Trophoblast cell (in vitro differentiated cells and primary cell): ENCODE measurements at regions not wholly inside any gene's neighbourhood (a gene's known extent, or its start where the extent isn't known, plus 50 kb on each side); places are given as distances from the start of the nearest gene placed in this dataset.

Experiments
- DNase-seq, 2 donors: peaks; one replicate each; pipeline ENCODE4 v3.0.0-alpha.2; 2016
- H2AFZ ChIP-seq: 2 replicates; pipeline ENCODE4 v1.6.1; 2013; ENCODE audit warnings: low read length, moderate library complexity, mild to moderate bottlenecking; ENCODE audit not compliant: insufficient read depth, poor library complexity
- H2AK5ac ChIP-seq: 2 replicates; pipeline ENCODE4 v1.6.1; 2013; ENCODE audit warnings: mild to moderate bottlenecking, low read length
- H2BK120ac ChIP-seq: 2 replicates; pipeline ENCODE4 v1.6.1; 2013; ENCODE audit warnings: low read length, mild to moderate bottlenecking, moderate library complexity; ENCODE audit not compliant: insufficient read depth, poor library complexity
- H2BK12ac ChIP-seq: 2 replicates; pipeline ENCODE4 v1.6.1; 2013; ENCODE audit warnings: mild to moderate bottlenecking, low read length, moderate library complexity
- H2BK5ac ChIP-seq: 2 replicates; pipeline ENCODE4 v1.6.1; 2013; ENCODE audit warnings: low read length, low read depth, moderate library complexity, mild to moderate bottlenecking; ENCODE audit not compliant: poor library complexity
- H3K14ac ChIP-seq: 2 replicates; pipeline ENCODE4 v1.6.1; 2013; ENCODE audit warnings: mild to moderate bottlenecking, low read length
- H3K18ac ChIP-seq: 2 replicates; pipeline ENCODE4 v1.6.1; 2013; ENCODE audit warnings: mild to moderate bottlenecking, low read length
- H3K23ac ChIP-seq: 2 replicates; pipeline ENCODE4 v1.6.1; 2013; ENCODE audit warnings: low read length
- H3K27ac ChIP-seq: 2 replicates; pipeline ENCODE4 v1.5.1; 2013; ENCODE audit warnings: low read depth, mild to moderate bottlenecking, inconsistent platforms, low read length, moderate library complexity
- H3K27me3 ChIP-seq: 2 replicates; pipeline ENCODE4 v1.6.1; 2013; ENCODE audit warnings: inconsistent platforms, mild to moderate bottlenecking, low read length, moderate library complexity; ENCODE audit not compliant: insufficient read depth
- H3K36me3 ChIP-seq, 2 experiments: 1 replicate in 1 of 2; 2 replicates in 1 of 2; pipeline ENCODE4 v1.6.1; 2013; ENCODE audit warnings: low read length in 2 of 2, mild to moderate bottlenecking in 2 of 2, moderate library complexity in 1 of 2; ENCODE audit not compliant: insufficient read depth in 2 of 2, control insufficient read depth in 1 of 2
- H3K4ac ChIP-seq: 2 replicates; pipeline ENCODE4 v1.6.1; 2013; ENCODE audit warnings: low read depth, mild to moderate bottlenecking, low read length, moderate library complexity
- H3K4me1 ChIP-seq, 2 experiments: 1 replicate in 1 of 2; 2 replicates in 1 of 2; pipeline ENCODE4 v1.6.1; 2013; ENCODE audit warnings: low read length in 2 of 2, mild to moderate bottlenecking in 2 of 2, moderate library complexity in 1 of 2; ENCODE audit not compliant: insufficient read depth in 2 of 2, control insufficient read depth in 1 of 2
- H3K4me2 ChIP-seq: 2 replicates; pipeline ENCODE4 v1.6.1; 2013; ENCODE audit warnings: inconsistent platforms, mild to moderate bottlenecking, low read length, moderate library complexity
- H3K4me3 ChIP-seq: 2 replicates; pipeline ENCODE4 v1.5.1; 2013; ENCODE audit warnings: mild to moderate bottlenecking, low read depth, low read length, inconsistent platforms
- H3K79me1 ChIP-seq: one replicate; pipeline ENCODE4 v1.6.1; 2013; ENCODE audit warnings: low read length
- H3K79me2 ChIP-seq: 2 replicates; pipeline ENCODE4 v1.6.1; 2013; ENCODE audit warnings: low read length, mild to moderate bottlenecking; ENCODE audit not compliant: control insufficient read depth, insufficient read depth, poor library complexity
- H3K9ac ChIP-seq: 2 replicates; pipeline ENCODE4 v1.6.1; 2013; ENCODE audit warnings: mild to moderate bottlenecking, low read length
- H3K9me3 ChIP-seq: 2 replicates; pipeline ENCODE4 v1.6.1; 2013; ENCODE audit warnings: low read depth, mild to moderate bottlenecking, control low read depth, inconsistent platforms, low read length; ENCODE audit not compliant: insufficient read depth
- H4K12ac ChIP-seq: 2 replicates; pipeline ENCODE4 v1.6.1; 2013; ENCODE audit warnings: low read depth, mild to moderate bottlenecking, low read length, moderate library complexity
- H4K8ac ChIP-seq: 2 replicates; pipeline ENCODE4 v1.6.1; 2013; ENCODE audit warnings: low read depth, mild to moderate bottlenecking, low read length, moderate library complexity
- H4K91ac ChIP-seq: one replicate; pipeline ENCODE4 v1.6.1; 2013; ENCODE audit warnings: low read depth, mild to moderate bottlenecking, low read length, moderate library complexity
- WGBS: extraction: QIAGEN DNeasy Blood & Tissue Kit; methylation state at CpG from one replicate; pipeline ENCODE4 v1.1.7; 2013; ENCODE audit warnings: missing lambda C conversion rate; ENCODE audit not compliant: insufficient read length, insufficient coverage; ENCODE audit errors: extremely low coverage; 5-methylcytosine and 5-hydroxymethylcytosine counted together

- no peak overlapping the region for H3K4me3 ChIP-seq
- no peak overlapping the region for H3K4me2 ChIP-seq
- no peak overlapping the region for H2AFZ ChIP-seq
- H3K9ac ChIP-seq, result no peak overlapping the region
- H3K14ac ChIP-seq, result no peak overlapping the region
- no peak overlapping the region for H2AK5ac ChIP-seq
- H3K18ac ChIP-seq, result no peak overlapping the region
- H2BK120ac ChIP-seq, result no peak overlapping the region
- H3K27me3 ChIP-seq, result no peaks in the 10 kb centered on the region
- peak; percentile 55 to 71 for DNase-seq
- H3K23ac ChIP-seq, result no peak overlapping the region
- H3K4me1 ChIP-seq, result peaks cover 0 to 2% of the 10 kb centered on the region in 2 experiments
- H3K4ac ChIP-seq, result no peak overlapping the region
- H4K8ac ChIP-seq, result no peak overlapping the region
- H2BK12ac ChIP-seq, result no peak overlapping the region
- no peak overlapping the region for H3K27ac ChIP-seq
- no peaks in the 10 kb centered on the region for H3K9me3 ChIP-seq
- no peak overlapping the region for H4K12ac ChIP-seq
- no peaks in the 10 kb centered on the region for H3K79me1 ChIP-seq
- H2BK5ac ChIP-seq, result no peak overlapping the region
- no peaks in the 10 kb centered on the region for H3K36me3 ChIP-seq
- no CpG with 5 or more reads among the region's 10 CpGs for WGBS
- no peaks in the 10 kb centered on the region for H3K79me2 ChIP-seq
- no peak overlapping the region for H4K91ac ChIP-seq
These were observed 50.3 kb upstream of the CYP2A7 start for GRCh38 chr19:40932008-40932959.
